ENCODE measurements at regions not wholly inside any gene's neighbourhood (a gene's known extent, or its start where the extent isn't known, plus 50 kb on each side); places are given as distances from the start of the nearest gene placed in this dataset.

DNA sequence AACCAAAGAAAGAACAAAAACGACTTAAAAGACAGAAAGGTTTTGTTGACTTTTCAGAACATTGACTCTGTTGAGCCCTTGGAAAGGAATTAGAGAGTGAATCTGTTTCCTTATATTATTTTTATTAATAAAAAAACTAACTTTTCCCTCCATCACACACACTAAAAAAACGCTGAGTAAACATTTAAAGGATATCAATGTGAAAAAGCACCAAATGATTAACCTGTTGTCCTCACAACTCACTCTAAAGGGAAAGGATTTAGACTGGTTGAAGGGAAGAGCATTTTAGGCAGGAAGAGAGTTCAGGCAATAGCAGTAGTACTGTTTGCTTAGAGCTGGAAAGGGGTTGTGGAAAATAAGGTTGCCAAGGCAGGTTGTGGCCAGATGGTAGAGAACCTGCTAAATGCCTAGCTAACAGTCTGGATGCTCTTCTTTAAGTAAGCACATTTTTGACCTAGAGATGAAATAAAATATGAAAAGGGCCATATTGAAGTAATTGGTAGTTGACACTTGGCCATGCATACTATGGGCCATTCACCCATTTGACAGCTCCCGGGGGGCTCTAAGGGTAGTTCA, 98.0 kb upstream of the NDP start:
- Mint-ChIP-seq H3K36me3 (no peaks in the 10 kb centered on the region), H3K27ac (no peak overlapping the region), H3K9me3 (peaks cover 4% of the 10 kb centered on the region), H3K4me1 (ENCODE audit: unreplicated experiment) (no peaks in the 10 kb centered on the region), H3K27me3 (no peaks in the 10 kb centered on the region), H3K4me3 (no peak overlapping the region)
- TF ChIP-seq, protein P1, sequence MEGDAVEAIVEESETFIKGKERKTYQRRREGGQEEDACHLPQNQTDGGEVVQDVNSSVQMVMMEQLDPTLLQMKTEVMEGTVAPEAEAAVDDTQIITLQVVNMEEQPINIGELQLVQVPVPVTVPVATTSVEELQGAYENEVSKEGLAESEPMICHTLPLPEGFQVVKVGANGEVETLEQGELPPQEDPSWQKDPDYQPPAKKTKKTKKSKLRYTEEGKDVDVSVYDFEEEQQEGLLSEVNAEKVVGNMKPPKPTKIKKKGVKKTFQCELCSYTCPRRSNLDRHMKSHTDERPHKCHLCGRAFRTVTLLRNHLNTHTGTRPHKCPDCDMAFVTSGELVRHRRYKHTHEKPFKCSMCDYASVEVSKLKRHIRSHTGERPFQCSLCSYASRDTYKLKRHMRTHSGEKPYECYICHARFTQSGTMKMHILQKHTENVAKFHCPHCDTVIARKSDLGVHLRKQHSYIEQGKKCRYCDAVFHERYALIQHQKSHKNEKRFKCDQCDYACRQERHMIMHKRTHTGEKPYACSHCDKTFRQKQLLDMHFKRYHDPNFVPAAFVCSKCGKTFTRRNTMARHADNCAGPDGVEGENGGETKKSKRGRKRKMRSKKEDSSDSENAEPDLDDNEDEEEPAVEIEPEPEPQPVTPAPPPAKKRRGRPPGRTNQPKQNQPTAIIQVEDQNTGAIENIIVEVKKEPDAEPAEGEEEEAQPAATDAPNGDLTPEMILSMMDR (conservative IDR thresholded peaks at IDR 0.05) = no peak
- no peak for DNase-seq (ENCODE audit: extremely low spot score, unreplicated experiment)

DNA sequence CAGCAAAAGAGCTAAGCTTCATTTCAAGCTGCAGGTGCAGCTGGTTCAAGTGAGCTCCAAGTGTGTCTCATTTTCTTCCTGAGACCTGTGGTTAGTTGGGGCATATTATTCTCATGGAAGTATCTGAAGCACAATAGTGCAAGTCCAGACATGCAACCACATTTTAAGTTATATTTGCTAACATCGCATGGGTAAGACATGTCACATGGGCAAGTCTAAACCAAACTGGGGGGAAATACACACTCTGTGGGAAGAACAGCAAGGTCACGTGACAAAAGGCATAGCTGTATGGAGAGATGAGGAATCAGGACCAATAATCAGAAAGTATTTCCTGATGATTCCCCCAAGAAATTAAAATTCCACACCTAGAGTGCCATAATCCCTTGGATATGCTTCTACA, 94.9 kb upstream of the NDP start:
- Mint-ChIP-seq H3K4me1 (ENCODE audit: unreplicated experiment) (no peaks in the 10 kb centered on the region), H3K9me3 (peaks cover under 1% of the 10 kb centered on the region), H3K4me3 (no peak overlapping the region), H3K27ac (no peak overlapping the region), H3K36me3 (no peaks in the 10 kb centered on the region), H3K27me3 (no peaks in the 10 kb centered on the region)
- TF ChIP-seq, protein P1 (conservative IDR thresholded peaks at IDR 0.05) = no peak
- no peak for DNase-seq (ENCODE audit: extremely low spot score, unreplicated experiment)

DNA sequence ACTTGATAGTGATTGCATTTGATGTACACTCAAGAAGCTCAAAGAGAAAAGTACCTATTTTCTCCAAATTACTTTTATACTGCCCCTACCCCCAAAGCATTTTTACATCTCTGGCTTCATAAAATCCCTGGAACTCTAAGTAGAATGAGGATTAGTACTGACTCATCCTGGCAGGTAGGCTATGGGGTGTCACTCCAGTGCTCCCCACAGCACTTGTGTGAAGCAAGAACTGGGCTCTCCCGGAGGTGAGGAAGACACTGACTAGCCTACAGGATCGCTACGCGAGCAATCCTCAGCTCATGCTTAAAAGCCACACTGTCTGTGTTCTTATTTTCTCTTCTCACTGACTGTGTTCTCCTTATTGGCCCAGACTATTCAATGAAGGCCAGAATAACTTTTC, 90.4 kb upstream of the NDP start:
- no peak for DNase-seq (ENCODE audit: extremely low spot score, unreplicated experiment)
- Mint-ChIP-seq H3K4me3 (no peak overlapping the region), H3K36me3 (no peaks in the 10 kb centered on the region), H3K27ac (no peak overlapping the region), H3K4me1 (ENCODE audit: unreplicated experiment) (no peaks in the 10 kb centered on the region), H3K27me3 (no peaks in the 10 kb centered on the region), H3K9me3 (peaks cover 4% of the 10 kb centered on the region)
- TF ChIP-seq, protein P1 (conservative IDR thresholded peaks at IDR 0.05) = no peak

DNA sequence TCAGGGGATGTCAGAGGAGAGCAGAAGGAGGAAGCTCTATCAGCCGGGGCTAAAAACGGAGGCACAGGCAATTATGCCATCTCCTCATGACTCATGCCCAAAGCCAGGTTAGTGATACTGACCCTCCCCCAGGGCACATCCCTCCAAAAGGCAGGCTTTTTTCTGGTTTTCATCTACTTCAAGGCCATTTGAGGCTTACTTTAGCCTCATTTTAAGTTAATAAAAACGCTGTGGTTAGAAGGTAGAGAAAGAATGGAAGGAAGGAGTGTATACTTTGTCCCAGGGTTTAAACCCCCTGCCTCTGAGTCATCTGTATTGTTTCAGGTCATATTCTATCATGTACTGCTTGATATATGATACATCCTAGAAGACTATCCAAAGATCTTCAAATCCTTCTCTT, 89.7 kb upstream of the NDP start:
- H3K4me1 Mint-ChIP-seq (ENCODE audit: unreplicated experiment) = no peaks in the 10 kb centered on the region
- no peaks in the 10 kb centered on the region for H3K27me3 Mint-ChIP-seq
- H3K27ac Mint-ChIP-seq = no peak overlapping the region
- H3K36me3 Mint-ChIP-seq = no peaks in the 10 kb centered on the region
- no peak overlapping the region for H3K4me3 Mint-ChIP-seq
- TF ChIP-seq, protein P1 (conservative IDR thresholded peaks at IDR 0.05) = no peak
- no peak for DNase-seq (ENCODE audit: extremely low spot score, unreplicated experiment)
- peaks cover 9% of the 10 kb centered on the region for H3K9me3 Mint-ChIP-seq

DNA sequence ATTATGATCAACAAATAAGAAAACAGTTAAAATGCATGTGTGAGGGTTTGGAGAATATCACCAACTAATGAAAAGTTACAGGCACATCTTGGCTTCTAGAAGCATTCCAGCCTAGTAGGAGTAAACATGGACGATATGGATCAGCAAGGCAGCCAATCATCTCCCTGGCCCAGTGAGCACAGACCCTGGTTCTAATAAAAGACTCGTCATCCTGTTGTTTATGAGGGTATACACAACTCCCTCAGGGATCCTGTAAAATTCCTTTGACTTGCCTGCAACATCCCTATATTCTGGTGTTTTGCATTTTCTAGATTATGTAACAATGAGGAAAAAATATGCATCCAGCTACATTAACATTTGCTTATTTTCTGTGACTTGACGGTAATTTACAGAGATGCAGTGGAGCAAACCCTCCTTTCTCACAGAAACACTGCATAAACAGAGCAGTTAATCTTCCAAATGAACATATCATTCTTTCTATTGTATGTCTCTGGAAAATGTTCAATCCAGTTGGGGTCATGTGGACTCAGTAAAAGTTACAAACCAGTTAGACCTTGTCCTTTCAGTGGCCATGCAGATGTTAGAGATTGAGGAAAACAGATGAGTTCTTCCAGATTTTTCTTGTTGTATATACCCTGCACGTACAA, 88.9 kb upstream of the NDP start:
- Mint-ChIP-seq H3K4me1 (ENCODE audit: unreplicated experiment) (no peaks in the 10 kb centered on the region), H3K27ac (no peak overlapping the region), H3K36me3 (no peaks in the 10 kb centered on the region), H3K27me3 (no peaks in the 10 kb centered on the region), H3K4me3 (no peak overlapping the region), H3K9me3 (peaks cover 9% of the 10 kb centered on the region)
- no peak for DNase-seq (ENCODE audit: extremely low spot score, unreplicated experiment)
- TF ChIP-seq, protein P1 (conservative IDR thresholded peaks at IDR 0.05) = no peak

All from type B pancreatic cell (in vitro differentiated cells).